B cell (primary cell): ENCODE measurements at regions not wholly inside any gene's neighbourhood (a gene's known extent, or its start where the extent isn't known, plus 50 kb on each side); places are given as distances from the start of the nearest gene placed in this dataset.

ENCODE experiments used
- EZH2 ChIP-seq: IDR thresholded peaks from 2 replicates; pipeline ENCODE4 v1.6.1; 2012; ENCODE audit warnings: borderline replicate concordance, low read depth, mild to moderate bottlenecking, moderate library complexity, low read length; ENCODE audit not compliant: insufficient read depth, poor library complexity, severe bottlenecking
- TF ChIP-seq, protein P1 (sequence below): fragments of 200-600 bp; IDR thresholded peaks from one replicate; pipeline ENCODE4 v1.8.0; 2022; ENCODE audit warnings: antibody characterized with exemption, mild to moderate bottlenecking

DNA sequence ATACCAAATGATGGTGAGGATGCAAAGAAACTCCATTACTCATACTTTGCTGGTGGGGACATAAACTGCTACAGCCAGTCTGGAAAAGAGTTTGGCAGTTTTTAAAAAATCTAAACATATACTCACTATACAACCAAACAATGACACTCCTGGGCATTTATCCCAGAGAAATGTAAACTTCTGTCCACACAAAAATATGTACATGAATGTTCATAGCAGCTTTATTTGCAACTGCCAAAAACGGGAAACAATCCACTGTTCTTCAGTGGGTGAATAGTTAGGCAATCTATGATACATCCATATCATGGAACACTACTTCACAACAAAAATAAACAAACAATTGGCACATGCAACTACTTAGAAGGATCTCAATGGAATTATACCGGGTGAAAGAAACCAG lies 276.4 kb upstream of the SP8 start:
- TF ChIP-seq, protein P1, sequence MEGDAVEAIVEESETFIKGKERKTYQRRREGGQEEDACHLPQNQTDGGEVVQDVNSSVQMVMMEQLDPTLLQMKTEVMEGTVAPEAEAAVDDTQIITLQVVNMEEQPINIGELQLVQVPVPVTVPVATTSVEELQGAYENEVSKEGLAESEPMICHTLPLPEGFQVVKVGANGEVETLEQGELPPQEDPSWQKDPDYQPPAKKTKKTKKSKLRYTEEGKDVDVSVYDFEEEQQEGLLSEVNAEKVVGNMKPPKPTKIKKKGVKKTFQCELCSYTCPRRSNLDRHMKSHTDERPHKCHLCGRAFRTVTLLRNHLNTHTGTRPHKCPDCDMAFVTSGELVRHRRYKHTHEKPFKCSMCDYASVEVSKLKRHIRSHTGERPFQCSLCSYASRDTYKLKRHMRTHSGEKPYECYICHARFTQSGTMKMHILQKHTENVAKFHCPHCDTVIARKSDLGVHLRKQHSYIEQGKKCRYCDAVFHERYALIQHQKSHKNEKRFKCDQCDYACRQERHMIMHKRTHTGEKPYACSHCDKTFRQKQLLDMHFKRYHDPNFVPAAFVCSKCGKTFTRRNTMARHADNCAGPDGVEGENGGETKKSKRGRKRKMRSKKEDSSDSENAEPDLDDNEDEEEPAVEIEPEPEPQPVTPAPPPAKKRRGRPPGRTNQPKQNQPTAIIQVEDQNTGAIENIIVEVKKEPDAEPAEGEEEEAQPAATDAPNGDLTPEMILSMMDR, result no peak
- TF ChIP-seq EZH2, result no peak
